GM12878 (cell line): ENCODE measurements at regions not wholly inside any gene's neighbourhood (a gene's known extent, or its start where the extent isn't known, plus 50 kb on each side); places are given as distances from the start of the nearest gene placed in this dataset.

Source experiments
- ATAC-seq: fragments of 200-7000 bp; cut with Tn5 transposase; 3 replicates; pipeline ENCODE4 v1.9.1; 2020; ENCODE audit warnings: mild to moderate bottlenecking, moderate library complexity
- BruUV-seq: library from RNA; stranded (reverse); fragments of 400-500 nt; replicated peaks from 2 replicates; lab custom pipeline; 2021; lab: Mats Ljungman, UMichigan
- CTCF ChIA-PET: fragments of 300-600 bp; sonication (Branson Sonifier 250); formaldehyde crosslinking; extraction: SDS; loops from one replicate; lab custom pipeline; 2021; ENCODE audit warnings: inconsistent platforms; lab: Yijun Ruan, JAX
- POLR2A ChIA-PET: fragments of 350-600 bp; formaldehyde crosslinking; extraction: SDS; loops from one replicate; lab custom pipeline; 2021; ENCODE audit warnings: inconsistent platforms; lab: Charles Lee
- RAD21 ChIA-PET: fragments of 300-600 bp; sonication (Branson Sonifier 250); formaldehyde crosslinking; loops from one replicate; lab custom pipeline; 2023; ENCODE audit warnings: antibody characterized with exemption; ENCODE audit not compliant: unreplicated experiment; lab: Charles Lee
- SMC1A ChIA-PET: fragments of 300-600 bp; sonication (Branson Sonifier 250); formaldehyde crosslinking; loops from one replicate; lab custom pipeline; 2023; ENCODE audit not compliant: unreplicated experiment, uncharacterized antibody; lab: Charles Lee
- DNase-seq: peaks from one replicate; pipeline ENCODE4 v3.0.0-alpha.2; 2011; ENCODE audit warnings: low read depth, low spot score
- FAIRE-seq: peaks from 3 replicates; lab custom pipeline; 2011; peaks lifted over from hg19 to GRCh38; lab: Jason Lieb, UNC
- H2AFZ ChIP-seq: 2 replicates; pipeline ENCODE4 v1.6.0; 2011; ENCODE audit warnings: low read depth, low read length, control low read depth; ENCODE audit not compliant: control insufficient read depth
- H3K27ac ChIP-seq: 2 replicates; pipeline ENCODE4 v1.5.1; 2011; ENCODE audit warnings: control low read depth; ENCODE audit not compliant: control insufficient read depth, insufficient read depth
- H3K27me3 ChIP-seq, 2 experiments: replicated peaks in 1 of 2; 2 replicates each; pipeline versions ENCODE4 v1.6.0 to v1.6.1; 2011; ENCODE audit warnings: low read length in 1 of 2; ENCODE audit not compliant: control insufficient read depth in 2 of 2, insufficient read depth in 2 of 2
- H3K36me3 ChIP-seq, 2 experiments: 2 replicates each; pipeline ENCODE4 v1.5.1; 2011; ENCODE audit warnings: low read length in 1 of 2; ENCODE audit not compliant: control insufficient read depth in 2 of 2, insufficient read depth in 2 of 2
- H3K4me1 ChIP-seq: 2 replicates; pipeline ENCODE4 v1.6.1; 2011; ENCODE audit warnings: mild to moderate bottlenecking, low read length, moderate library complexity, mixed read lengths; ENCODE audit not compliant: control insufficient read depth, insufficient read depth
- H3K4me2 ChIP-seq: 2 replicates; pipeline ENCODE4 v1.6.0; 2011; ENCODE audit warnings: control low read depth; ENCODE audit not compliant: control insufficient read depth, insufficient read depth
- H3K4me3 ChIP-seq: fragments of 200-600 bp; sonication (generic); 2 replicates; pipeline ENCODE4 v1.5.1; 2016
- H3K79me2 ChIP-seq: 2 replicates; pipeline ENCODE4 v1.6.0; 2011; ENCODE audit warnings: low read length; ENCODE audit not compliant: control insufficient read depth, insufficient read depth
- H3K9ac ChIP-seq: 2 replicates; pipeline ENCODE4 v1.8.0; 2011; ENCODE audit warnings: low read length, control low read depth, mixed read lengths; ENCODE audit not compliant: control insufficient read depth, insufficient read depth
- H3K9me3 ChIP-seq: replicated peaks from 3 replicates; pipeline ENCODE4 v1.5.1; 2011; ENCODE audit warnings: mild to moderate bottlenecking, low read length; ENCODE audit not compliant: control insufficient read depth, insufficient read depth
- H4K20me1 ChIP-seq: 2 replicates; pipeline ENCODE4 v1.6.0; 2011; ENCODE audit not compliant: control insufficient read depth, insufficient read depth
- CBFB ChIP-seq: IDR thresholded peaks from 2 replicates; pipeline ENCODE4 v1.6.1; 2016; ENCODE audit warnings: antibody characterized with exemption, low read depth
- CHD4 ChIP-seq: fragments of 200-600 bp; sonication (generic); IDR thresholded peaks from 2 replicates; pipeline ENCODE4 v1.6.1; 2016; ENCODE audit warnings: mild to moderate bottlenecking
- GATAD2B ChIP-seq: fragments of 450-650 bp; conservative IDR thresholded peaks from 2 replicates; pipeline ENCODE4 v1.6.1; 2017; ENCODE audit warnings: low read depth, mild to moderate bottlenecking, moderate library complexity
- HDGF ChIP-seq: fragments of 450-650 bp; IDR thresholded peaks from 2 replicates; pipeline ENCODE4 v1.6.1; 2016; ENCODE audit warnings: antibody characterized with exemption
- NRF1 ChIP-seq: conservative IDR thresholded peaks from 2 replicates; pipeline ENCODE4 v1.6.1; 2011; ENCODE audit warnings: mild to moderate bottlenecking, low read depth, low read length, improper control_type of control experiment
- PAX5 ChIP-seq: IDR thresholded peaks from 2 replicates; pipeline ENCODE4 v1.6.1; 2011; ENCODE audit warnings: low read depth, low read length, borderline replicate concordance
- POLR2A ChIP-seq: IDR thresholded peaks from 2 replicates; pipeline ENCODE4 v1.6.1; 2011; ENCODE audit warnings: low read depth, mild to moderate bottlenecking, low read length
- POLR2AphosphoS2 ChIP-seq: IDR thresholded peaks from 2 replicates; pipeline ENCODE4 v1.6.1; 2011; ENCODE audit warnings: low read depth, mild to moderate bottlenecking, low read length, improper control_type of control experiment, moderate library complexity
- SMAD5 ChIP-seq: IDR thresholded peaks from 2 replicates; pipeline ENCODE4 v1.6.1; 2016; ENCODE audit warnings: antibody characterized with exemption, low read depth
- SUZ12 ChIP-seq: fragments of 200-600 bp; sonication (generic); IDR thresholded peaks from one replicate; pipeline ENCODE4 v1.6.1; 2018; ENCODE audit warnings: antibody characterized with exemption, mild to moderate bottlenecking; ENCODE audit not compliant: unreplicated experiment
- WGBS: methylation state at CpG from one replicate; pipeline ENCODE4 v1.1.6; 2016; ENCODE audit warnings: low lambda C conversion rate; ENCODE audit not compliant: insufficient replicate concordance, insufficient coverage; ENCODE audit errors: missing lambda C conversion rate; 5-methylcytosine and 5-hydroxymethylcytosine counted together
- in situ Hi-C: fragments of 300-500 bp; cut with MboI; formaldehyde crosslinking; loops from 9 replicates; pipeline ENCODE4 v1.14.3; 2018; ENCODE audit warnings: mixed read lengths
- intact Hi-C: fragments of 100-400 bp; cut with micrococcal nuclease; formaldehyde crosslinking; loops from one replicate; pipeline ENCODE4 v1.14.2; 2022; ENCODE audit not compliant: unreplicated experiment
- TF ChIP-seq, protein P1 (sequence below): fragments of 450-650 bp; IDR thresholded peaks from 2 replicates; pipeline ENCODE4 v1.6.1; 2017; ENCODE audit warnings: mild to moderate bottlenecking, moderate library complexity
- TF ChIP-seq, protein P2 (sequence below): IDR thresholded peaks from 2 replicates; pipeline ENCODE4 v1.6.1; 2012; ENCODE audit warnings: low read depth, low read length, improper control_type of control experiment

DNA sequence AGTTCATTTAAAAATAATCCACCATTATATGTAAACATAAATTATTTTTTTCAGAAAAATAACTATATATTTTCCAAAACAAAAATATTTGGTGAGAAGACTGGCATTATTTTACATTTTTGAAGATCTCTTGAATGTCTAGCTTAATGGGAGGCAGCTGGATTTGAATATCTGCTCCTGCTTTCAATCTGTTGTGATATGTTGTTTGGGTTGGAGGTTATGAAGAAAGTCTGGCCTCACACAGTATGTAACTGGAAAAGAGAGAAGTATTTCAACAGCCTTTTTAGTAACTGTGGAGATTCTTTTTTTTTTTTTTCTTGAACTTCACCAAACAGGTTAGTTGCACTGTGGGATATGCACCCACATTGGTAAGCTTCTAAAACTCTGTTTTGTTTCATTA lies 84.7 kb upstream of the SLIT3 start (continued):
- TF ChIP-seq, protein P1, sequence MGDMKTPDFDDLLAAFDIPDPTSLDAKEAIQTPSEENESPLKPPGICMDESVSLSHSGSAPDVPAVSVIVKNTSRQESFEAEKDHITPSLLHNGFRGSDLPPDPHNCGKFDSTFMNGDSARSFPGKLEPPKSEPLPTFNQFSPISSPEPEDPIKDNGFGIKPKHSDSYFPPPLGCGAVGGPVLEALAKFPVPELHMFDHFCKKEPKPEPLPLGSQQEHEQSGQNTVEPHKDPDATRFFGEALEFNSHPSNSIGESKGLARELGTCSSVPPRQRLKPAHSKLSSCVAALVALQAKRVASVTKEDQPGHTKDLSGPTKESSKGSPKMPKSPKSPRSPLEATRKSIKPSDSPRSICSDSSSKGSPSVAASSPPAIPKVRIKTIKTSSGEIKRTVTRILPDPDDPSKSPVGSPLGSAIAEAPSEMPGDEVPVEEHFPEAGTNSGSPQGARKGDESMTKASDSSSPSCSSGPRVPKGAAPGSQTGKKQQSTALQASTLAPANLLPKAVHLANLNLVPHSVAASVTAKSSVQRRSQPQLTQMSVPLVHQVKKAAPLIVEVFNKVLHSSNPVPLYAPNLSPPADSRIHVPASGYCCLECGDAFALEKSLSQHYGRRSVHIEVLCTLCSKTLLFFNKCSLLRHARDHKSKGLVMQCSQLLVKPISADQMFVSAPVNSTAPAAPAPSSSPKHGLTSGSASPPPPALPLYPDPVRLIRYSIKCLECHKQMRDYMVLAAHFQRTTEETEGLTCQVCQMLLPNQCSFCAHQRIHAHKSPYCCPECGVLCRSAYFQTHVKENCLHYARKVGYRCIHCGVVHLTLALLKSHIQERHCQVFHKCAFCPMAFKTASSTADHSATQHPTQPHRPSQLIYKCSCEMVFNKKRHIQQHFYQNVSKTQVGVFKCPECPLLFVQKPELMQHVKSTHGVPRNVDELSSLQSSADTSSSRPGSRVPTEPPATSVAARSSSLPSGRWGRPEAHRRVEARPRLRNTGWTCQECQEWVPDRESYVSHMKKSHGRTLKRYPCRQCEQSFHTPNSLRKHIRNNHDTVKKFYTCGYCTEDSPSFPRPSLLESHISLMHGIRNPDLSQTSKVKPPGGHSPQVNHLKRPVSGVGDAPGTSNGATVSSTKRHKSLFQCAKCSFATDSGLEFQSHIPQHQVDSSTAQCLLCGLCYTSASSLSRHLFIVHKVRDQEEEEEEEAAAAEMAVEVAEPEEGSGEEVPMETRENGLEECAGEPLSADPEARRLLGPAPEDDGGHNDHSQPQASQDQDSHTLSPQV, result no peak
- TF ChIP-seq PAX5 (no peak), CHD4 (no peak), SMAD5 (no peak), CBFB (no peak), POLR2AphosphoS2 (no peak)

DNA sequence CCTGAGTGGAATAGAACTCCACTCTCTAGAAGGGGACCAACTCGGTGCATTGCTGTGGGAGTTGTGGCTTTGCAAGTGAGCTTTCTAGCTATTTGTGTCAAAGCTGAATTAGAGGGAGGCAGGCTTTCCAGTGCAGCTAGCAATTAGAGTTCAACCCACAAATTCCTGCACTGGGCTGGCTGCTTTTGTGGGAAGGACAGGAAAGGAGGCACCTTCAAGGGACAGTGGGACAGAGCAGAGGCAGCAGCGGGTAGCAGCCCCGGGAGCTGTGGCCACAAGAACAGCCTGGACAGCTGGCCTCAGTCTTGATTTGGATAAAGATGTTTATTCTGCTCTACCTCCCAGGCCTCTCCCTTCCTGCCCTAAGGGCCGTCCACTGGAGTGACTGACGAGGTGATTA lies 83.7 kb upstream of the SLIT3 start:
- TF ChIP-seq, protein P2, sequence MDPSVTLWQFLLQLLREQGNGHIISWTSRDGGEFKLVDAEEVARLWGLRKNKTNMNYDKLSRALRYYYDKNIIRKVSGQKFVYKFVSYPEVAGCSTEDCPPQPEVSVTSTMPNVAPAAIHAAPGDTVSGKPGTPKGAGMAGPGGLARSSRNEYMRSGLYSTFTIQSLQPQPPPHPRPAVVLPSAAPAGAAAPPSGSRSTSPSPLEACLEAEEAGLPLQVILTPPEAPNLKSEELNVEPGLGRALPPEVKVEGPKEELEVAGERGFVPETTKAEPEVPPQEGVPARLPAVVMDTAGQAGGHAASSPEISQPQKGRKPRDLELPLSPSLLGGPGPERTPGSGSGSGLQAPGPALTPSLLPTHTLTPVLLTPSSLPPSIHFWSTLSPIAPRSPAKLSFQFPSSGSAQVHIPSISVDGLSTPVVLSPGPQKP, result no peak
- no peak for TF ChIP-seq HDGF
- TF ChIP-seq NRF1, result no peak
- TF ChIP-seq POLR2A, result no peak
- no peak for TF ChIP-seq GATAD2B
- TF ChIP-seq SUZ12, result no peak
- ATAC-seq (no peak), DNase-seq (no peak), FAIRE-seq (no peak)
- BruUV-seq, result no TSS peak
- Histone ChIP-seq H3K4me1 (no peaks in the 10 kb centered on the region), H3K36me3 (no peaks in the 10 kb centered on the region), H3K4me2 (no peak overlapping the region), H3K9me3 (no peaks in the 10 kb centered on the region), H3K9ac (no peak overlapping the region), H4K20me1 (no peaks in the 10 kb centered on the region), H3K27ac (no peak overlapping the region), H3K27me3 (no peaks in the 10 kb centered on the region), H3K79me2 (no peaks in the 10 kb centered on the region), H3K4me3 (no peak overlapping the region), H2AFZ (no peak overlapping the region)
- RAD21 ChIA-PET, result no interaction called here
- in situ Hi-C loops (no loop called here), intact Hi-C loops (no loop called here)
- SMC1A ChIA-PET, result no interaction called here
- POLR2A ChIA-PET, result no interaction called here
- CTCF ChIA-PET, result no interaction called here
- 43% methylated on average over 5 of the region's 5 CpGs for WGBS
